ENCODE measurements at regions not wholly inside any gene's neighbourhood (a gene's known extent, or its start where the extent isn't known, plus 50 kb on each side); places are given as distances from the start of the nearest gene placed in this dataset.

DNA sequence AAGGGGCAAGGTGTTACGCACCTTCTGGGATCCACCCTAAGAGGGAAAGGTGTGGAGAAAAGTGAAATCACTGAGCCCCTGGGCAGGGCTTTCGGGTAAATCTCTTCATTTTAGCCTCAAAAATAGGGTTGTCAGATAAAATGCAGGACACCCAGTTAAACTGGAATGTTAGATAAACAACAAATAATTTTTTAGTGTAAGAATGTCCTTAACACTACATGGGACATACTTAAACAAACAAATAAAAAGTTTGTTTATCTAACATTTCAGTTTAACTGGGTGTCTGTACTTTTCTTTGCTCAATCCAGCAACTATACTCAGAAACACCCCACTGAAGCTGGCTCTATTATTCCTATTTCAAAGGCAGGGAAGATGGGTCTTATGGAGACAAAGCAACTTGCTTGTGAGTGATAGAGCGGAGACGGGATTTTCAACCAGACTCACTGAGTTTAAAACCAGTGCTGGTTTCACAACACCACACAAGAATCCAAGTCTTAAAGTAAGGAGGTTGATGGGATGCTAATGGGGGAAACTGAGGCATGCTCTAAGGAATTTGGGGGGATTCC is 144.8 kb upstream of the RBPJ start:
- Histone ChIP-seq H3K9me3 (replicated peaks; ENCODE audit: control insufficient read depth, insufficient read depth, low read length) (peaks cover 5% of the 10 kb centered on the region; the same call in 2 of the 3 replicates), H4K20me1 (ENCODE audit: control insufficient read depth, insufficient read depth) (no peaks in the 10 kb centered on the region), H3K9ac (ENCODE audit: control insufficient read depth, insufficient read depth, low read length) (no peak overlapping the region), H3K79me2 (ENCODE audit: control insufficient read depth, insufficient read depth, low read length) (no peaks in the 10 kb centered on the region), H3K36me3 (ENCODE audit: control insufficient read depth in 2 of 2, insufficient read depth in 2 of 2, low read length in 1 of 2) (no peaks in the 10 kb centered on the region), H3K27ac (ENCODE audit: control insufficient read depth, insufficient read depth) (no peak overlapping the region), H3K4me1 (ENCODE audit: control insufficient read depth, insufficient read depth, low read length) (peaks cover 22% of the 10 kb centered on the region), H3K27me3 (replicated peaks in 1 of 2; ENCODE audit: control insufficient read depth in 2 of 2, insufficient read depth in 2 of 2, low read length in 1 of 2) (no peaks in the 10 kb centered on the region), H2AFZ (ENCODE audit: control insufficient read depth, low read depth, low read length) (no peak overlapping the region), H3K4me3 (no peak overlapping the region), H3K4me2 (ENCODE audit: control insufficient read depth, insufficient read depth) (0 out of 2 replicates have a peak overlapping the region, but pooled peaks have one; percentile 69)
- WGBS (ENCODE audit: insufficient coverage, insufficient replicate concordance, low lambda C conversion rate, missing lambda C conversion rate), result 96% methylated on average over 4 of the region's 4 CpGs
- in situ Hi-C loops (cut with MboI), result loop anchor here (5.0 kb wide), 1 partner anchor 94 kb away; no protein-coding TSS in a partner anchor
- BruUV-seq (replicated peaks), result no TSS peak
- CTCF ChIA-PET, result interaction anchor here (0.8 to 1.9 kb wide), 5 partner anchors 93 to 149 kb away, joined by 3 to 6 read pairs (median 3); no protein-coding TSS in a partner anchor
- DNase-seq (ENCODE audit: low read depth, low spot score) (no peak), FAIRE-seq (no peak), ATAC-seq (no peak)
- RAD21 ChIA-PET (ENCODE audit: unreplicated experiment), result interaction anchor here (3.7 kb wide), 1 partner anchor 93 kb away, joined by 16 read pairs; no protein-coding TSS in a partner anchor
- intact Hi-C loops (cut with micrococcal nuclease; ENCODE audit: unreplicated experiment), result loop anchor here (5.0 kb wide), 2 partner anchors 94 to 114 kb away; no protein-coding TSS in a partner anchor
- SMC1A ChIA-PET (ENCODE audit: uncharacterized antibody, unreplicated experiment), result interaction anchor here (0.6 to 2.7 kb wide), 5 partner anchors 13 to 142 kb away, joined by 3 to 9 read pairs (median 3); no protein-coding TSS in a partner anchor
- POLR2A ChIA-PET, result interaction anchor here (1.1 kb wide), 1 partner anchor 86 kb away, joined by 3 read pairs; no protein-coding TSS in a partner anchor
- no peak for TF ChIP-seq LARP7 (IDR thresholded peaks at IDR 0.05)
- no peak for TF ChIP-seq PAX8 (IDR thresholded peaks at IDR 0.05)
- no peak for TF ChIP-seq KAT2A (conservative IDR thresholded peaks at IDR 0.05; ENCODE audit: control insufficient read depth, low read depth, low read length)
- TF ChIP-seq MTA2 (IDR thresholded peaks at IDR 0.05; ENCODE audit: low read depth), result no peak
- TF ChIP-seq ETV6 (conservative IDR thresholded peaks at IDR 0.05 in 1 of 2, IDR thresholded peaks at IDR 0.05 in 1 of 2; ENCODE audit: borderline replicate concordance in 1 of 2, low read depth in 1 of 2), result no peak
- no peak for TF ChIP-seq HDAC2 (IDR thresholded peaks at IDR 0.05)
- no peak for TF ChIP-seq ZBED1 (IDR thresholded peaks at IDR 0.05; ENCODE audit: borderline replicate concordance)
- TF ChIP-seq, protein P1, sequence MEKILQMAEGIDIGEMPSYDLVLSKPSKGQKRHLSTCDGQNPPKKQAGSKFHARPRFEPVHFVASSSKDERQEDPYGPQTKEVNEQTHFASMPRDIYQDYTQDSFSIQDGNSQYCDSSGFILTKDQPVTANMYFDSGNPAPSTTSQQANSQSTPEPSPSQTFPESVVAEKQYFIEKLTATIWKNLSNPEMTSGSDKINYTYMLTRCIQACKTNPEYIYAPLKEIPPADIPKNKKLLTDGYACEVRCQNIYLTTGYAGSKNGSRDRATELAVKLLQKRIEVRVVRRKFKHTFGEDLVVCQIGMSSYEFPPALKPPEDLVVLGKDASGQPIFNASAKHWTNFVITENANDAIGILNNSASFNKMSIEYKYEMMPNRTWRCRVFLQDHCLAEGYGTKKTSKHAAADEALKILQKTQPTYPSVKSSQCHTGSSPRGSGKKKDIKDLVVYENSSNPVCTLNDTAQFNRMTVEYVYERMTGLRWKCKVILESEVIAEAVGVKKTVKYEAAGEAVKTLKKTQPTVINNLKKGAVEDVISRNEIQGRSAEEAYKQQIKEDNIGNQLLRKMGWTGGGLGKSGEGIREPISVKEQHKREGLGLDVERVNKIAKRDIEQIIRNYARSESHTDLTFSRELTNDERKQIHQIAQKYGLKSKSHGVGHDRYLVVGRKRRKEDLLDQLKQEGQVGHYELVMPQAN (conservative IDR thresholded peaks at IDR 0.05), result no peak
- no peak for TF ChIP-seq STAT1 (conservative IDR thresholded peaks at IDR 0.05)
- no peak for TF ChIP-seq EGR1 (IDR thresholded peaks at IDR 0.05; ENCODE audit: borderline replicate concordance in 1 of 2, low read depth in 2 of 2, low read length in 2 of 2)
- TF ChIP-seq CHD4 (IDR thresholded peaks at IDR 0.05), result no peak
- TF ChIP-seq HDAC6 (IDR thresholded peaks at IDR 0.05; ENCODE audit: unreplicated experiment), result no peak
- TF ChIP-seq HDGF (IDR thresholded peaks at IDR 0.05), result no peak
- no peak for TF ChIP-seq ATF3 (IDR thresholded peaks at IDR 0.05; ENCODE audit: borderline replicate concordance, extremely low read depth, low read depth, low read length)
- TF ChIP-seq FOXM1 (IDR thresholded peaks at IDR 0.05; ENCODE audit: low read depth, low read length), result no peak
- TF ChIP-seq NFXL1 (IDR thresholded peaks at IDR 0.05; ENCODE audit: borderline replicate concordance), result no peak
- no peak for TF ChIP-seq NR2C1 (IDR thresholded peaks at IDR 0.05)
- TF ChIP-seq, protein P2, sequence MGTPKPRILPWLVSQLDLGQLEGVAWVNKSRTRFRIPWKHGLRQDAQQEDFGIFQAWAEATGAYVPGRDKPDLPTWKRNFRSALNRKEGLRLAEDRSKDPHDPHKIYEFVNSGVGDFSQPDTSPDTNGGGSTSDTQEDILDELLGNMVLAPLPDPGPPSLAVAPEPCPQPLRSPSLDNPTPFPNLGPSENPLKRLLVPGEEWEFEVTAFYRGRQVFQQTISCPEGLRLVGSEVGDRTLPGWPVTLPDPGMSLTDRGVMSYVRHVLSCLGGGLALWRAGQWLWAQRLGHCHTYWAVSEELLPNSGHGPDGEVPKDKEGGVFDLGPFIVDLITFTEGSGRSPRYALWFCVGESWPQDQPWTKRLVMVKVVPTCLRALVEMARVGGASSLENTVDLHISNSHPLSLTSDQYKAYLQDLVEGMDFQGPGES (IDR thresholded peaks at IDR 0.05), result no peak
- TF ChIP-seq MYC (IDR thresholded peaks at IDR 0.05; ENCODE audit: insufficient read depth, insufficient read length, insufficient replicate concordance, low read length, severe bottlenecking), result no peak
- TF ChIP-seq SP1 (IDR thresholded peaks at IDR 0.05; ENCODE audit: low read depth, low read length), result no peak
